T-helper 1 cell (primary cell): ENCODE measurements at regions not wholly inside any gene's neighbourhood (a gene's known extent, or its start where the extent isn't known, plus 50 kb on each side); places are given as distances from the start of the nearest gene placed in this dataset.

Experiments
- DNase-seq, 5 donors: peaks; one replicate each; pipeline ENCODE4 v3.0.0-alpha.2; 2012 to 2020

GRCh38 chr5:88394536-88395175 is 126.0 kb upstream of the TMEM161B start:
- DNase-seq = no peak

DNA sequence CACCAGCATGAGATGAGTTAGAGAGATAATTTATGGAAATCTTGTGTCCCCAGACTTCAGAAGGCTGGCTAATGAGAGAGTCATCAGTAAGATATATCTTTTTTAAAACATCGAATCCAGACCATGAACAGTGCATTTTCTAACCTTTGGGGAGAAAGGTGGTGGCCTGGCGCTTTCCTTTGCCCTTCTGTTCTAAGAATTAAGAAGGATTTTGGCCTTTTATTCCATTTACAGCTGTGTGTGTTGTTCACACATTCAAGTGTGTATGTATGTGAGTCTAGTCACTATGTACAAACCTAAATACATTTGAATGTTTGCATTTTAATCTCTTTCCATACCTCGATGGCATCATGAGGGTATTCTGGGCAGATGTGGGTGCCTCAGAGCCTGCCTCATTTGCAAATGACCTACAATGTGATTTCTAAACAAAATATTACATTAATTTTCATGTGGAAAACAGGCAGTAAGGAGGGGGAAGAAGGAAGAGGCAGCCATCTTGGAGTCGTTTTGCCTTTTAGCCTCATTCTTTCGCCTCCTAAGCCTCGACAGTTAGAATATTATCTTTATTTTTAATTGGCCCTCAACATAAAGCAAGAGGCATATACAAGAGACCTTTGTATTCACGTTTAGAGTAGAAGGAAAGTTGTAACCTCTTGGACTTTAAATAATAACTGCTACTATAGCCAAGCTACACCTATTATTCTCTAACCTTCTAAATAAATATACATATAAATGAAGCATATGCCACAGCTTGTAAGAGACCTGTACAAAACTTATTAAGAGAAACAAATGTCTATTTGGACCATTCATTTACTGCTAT is 125.3 kb upstream of the TMEM161B start:
- DNase-seq = no peak

DNA sequence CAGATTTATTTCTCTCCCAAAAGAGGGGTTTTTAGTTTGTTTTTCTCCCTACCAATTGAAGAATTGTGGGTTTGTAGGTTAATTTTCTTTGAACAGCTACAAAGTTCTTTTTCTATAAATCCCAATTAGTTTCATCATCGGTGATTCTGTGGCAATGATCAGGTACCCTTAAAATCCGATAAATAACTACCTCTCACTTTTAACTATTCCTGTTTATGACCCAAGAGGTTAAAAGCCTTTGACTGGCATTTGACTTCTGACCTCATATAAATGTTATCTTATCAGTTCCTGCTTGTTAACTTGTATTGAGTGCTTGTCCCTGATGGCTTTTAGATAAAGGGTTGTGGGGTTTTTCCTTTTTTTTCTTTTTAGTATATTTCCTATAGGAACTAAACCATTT is 124.4 kb upstream of the TMEM161B start:
- DNase-seq = no peak

DNA sequence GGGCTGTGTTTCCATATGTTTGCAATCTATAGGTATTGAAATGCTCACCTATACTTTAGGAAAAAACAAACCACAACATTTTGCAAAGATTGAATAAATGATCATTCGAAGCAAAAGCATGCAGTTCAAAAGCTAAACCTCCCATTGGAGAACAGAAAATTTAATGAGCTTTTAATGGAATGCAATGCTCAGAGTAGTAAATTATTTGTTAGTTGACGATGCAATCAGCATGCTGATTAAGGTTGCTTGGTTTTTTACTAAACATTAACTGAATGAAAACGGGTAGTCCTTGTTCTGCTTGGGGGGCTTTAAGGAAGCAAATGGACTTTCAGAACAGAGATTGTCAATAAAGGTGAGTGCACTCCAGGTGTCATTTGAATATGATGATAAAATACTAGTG is 123.3 kb upstream of the TMEM161B start:
- DNase-seq = no peak

DNA sequence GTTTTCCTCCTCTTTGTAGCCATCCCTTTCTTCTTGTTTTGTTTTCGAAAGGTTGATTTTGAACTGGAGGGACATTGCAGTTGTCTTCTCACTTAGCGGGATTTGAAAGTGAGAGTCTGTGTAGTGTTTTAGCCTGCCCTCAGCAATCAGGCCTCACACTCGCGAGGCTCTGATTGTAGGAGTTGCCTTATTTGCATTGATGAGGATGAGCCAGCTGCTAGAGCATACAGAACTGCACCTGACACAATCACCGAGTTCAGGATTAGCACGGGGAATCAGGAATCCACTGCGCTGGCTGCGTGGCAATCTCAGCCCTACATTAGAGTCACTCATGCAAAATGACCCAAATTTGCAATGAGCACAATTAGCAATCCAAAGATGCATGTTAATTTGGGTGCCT is 122.5 kb upstream of the TMEM161B start:
- no peak for DNase-seq

GRCh38 chr5:88390481-88390880 is 121.8 kb upstream of the TMEM161B start:
- DNase-seq = no peak

GRCh38 chr5:88390096-88390441 is 121.4 kb upstream of the TMEM161B start:
- no peak for DNase-seq

DNA sequence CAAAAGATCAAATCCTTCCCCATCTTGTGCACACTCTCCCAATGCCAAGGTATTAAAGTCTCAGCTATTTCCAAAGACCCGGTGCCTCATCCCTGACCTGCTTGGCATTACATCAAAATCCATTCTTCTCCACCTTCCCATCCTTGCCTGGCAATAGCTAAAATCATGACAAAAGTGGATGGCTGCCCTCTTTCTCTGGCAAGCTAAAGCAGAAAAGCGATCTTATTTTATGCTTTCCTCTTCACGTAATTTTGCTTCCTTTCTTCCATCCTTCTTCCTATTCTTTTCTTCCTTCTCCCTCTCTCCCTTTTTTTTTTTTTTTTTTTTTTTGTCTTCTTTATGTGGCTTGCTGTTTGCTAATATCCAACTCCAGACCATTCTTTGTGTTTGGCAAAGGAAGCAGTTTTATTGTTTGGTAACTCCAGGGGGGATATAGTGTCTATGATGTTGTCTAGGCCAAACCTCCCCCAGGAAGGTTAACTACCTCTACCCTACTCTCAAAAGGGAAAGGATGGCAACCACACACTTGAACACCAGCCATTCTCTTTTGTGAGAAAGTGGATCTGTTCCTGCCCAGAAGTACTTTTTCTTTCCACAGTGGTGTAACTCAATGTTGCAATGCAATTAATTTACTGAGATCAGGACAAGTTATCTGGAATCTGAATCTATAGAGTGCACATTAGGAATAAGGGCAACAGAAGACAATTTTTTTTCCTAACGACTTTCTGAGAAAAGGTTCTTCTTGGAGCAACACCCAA is 120.9 kb upstream of the TMEM161B start:
- DNase-seq = no peak

DNA sequence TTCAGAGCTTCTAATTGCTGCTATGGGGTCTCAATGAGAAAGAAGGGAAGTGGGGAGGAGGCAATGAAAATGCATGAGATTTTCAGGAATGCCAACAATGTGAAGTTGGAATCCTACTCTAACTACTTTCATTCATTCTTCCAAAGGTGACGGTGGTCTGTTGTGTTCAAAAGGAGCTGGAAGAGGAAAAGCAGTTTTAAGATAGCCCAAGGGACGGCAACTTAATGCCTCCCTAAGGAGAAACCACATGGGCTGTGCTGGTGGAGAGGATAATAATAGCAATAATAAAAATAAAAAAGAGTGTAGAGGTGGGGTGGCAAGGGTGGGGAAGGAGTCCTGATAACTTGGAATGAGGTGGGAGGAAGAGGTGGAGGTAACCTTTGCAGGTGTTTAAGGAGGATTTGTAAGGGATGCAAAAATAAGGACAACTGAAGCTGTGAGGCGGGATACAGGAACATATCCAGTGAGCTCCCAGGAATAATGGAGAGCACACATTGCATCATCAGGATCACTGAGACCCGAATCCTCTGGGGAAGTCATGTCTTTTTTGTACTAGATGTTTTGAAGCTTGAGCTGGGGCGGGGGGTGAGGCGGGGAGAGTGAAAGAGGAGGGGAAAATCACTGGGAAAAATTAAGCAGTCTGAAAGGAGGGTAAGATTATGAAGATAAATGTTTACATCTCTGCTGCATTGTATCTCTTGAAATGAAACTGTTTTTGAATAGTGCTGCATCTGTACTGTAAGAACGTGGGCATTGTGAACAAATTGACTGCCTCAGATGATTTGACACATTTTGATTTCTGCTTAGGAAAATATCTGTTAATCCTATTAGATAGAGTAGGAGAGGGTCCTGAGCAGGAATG is 120.1 kb upstream of the TMEM161B start:
- DNase-seq = no peak

- no peak for DNase-seq
These were observed 116.2 kb upstream of the TMEM161B start for GRCh38 chr5:88384886-88385285.

- no peak for DNase-seq
These were observed 111.7 kb upstream of the TMEM161B start for GRCh38 chr5:88380332-88380731.

DNA sequence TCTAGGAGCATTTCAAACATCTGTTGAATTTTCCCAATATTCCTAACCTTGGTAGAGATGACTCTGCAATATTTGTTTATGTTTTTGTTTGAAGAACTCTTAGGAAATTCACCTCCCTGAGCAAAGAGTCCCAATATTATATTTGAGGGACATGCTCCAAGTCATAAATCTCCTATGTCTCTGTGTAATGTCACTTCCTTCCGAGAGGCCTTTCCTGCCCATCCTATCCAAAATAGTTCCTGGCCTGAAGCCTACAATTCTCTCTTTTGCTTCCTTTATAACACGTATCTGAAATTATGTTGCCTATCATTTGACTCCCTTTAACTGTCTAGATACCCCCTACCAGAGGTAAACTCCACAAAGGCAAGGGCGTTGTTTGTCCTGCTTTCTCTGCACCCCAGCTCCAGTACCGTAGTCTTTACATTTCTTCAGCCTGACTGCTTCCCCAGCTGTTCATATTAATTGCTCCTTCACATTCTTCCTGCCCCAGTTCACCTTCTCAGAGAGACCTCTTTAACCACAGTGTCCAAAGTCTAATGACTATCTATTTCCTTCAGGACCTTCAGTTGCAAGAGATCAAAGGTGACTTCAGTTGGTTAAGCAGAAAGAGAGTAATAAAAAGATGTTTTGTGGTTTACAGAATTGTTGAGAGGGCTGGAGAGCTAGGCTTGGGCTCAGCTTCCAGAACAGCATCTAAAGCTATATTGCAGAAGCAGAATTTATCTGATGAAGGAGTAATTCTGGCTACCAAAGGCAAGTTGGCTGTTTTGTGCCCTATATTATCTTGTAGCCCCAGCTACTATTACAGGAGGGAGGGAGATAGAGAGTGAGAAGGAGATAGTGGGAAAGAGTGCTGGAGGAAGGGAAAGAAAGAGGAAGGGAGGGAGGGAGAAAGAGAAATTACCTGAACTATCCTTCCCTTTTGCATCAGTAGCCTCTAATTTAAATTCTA is 109.3 kb upstream of the TMEM161B start:
- DNase-seq = no peak

DNA sequence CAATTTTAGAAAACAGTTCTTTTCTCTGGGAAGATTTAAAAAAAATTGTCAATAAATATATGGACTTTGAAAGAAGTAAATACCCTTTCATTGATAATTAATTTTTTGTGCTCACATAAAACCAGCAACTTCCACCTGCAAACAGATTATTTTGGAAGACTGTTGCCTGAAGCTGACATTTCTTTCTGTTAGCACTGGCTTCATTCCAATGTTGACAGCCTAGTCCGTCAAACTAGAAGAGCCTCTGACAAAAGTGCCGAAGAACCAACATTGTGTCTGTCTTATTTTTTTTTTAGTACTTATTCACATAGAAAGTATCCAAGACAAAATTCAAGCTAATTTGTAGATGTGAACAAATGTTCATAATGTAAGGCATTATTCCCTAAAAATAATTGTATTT is 108.6 kb upstream of the TMEM161B start:
- DNase-seq = no peak

- no peak for DNase-seq
These were observed 108.1 kb upstream of the TMEM161B start for GRCh38 chr5:88376728-88377127.

GRCh38 chr5:88374391-88374790 is 105.7 kb upstream of the TMEM161B start:
- DNase-seq = no peak

DNA sequence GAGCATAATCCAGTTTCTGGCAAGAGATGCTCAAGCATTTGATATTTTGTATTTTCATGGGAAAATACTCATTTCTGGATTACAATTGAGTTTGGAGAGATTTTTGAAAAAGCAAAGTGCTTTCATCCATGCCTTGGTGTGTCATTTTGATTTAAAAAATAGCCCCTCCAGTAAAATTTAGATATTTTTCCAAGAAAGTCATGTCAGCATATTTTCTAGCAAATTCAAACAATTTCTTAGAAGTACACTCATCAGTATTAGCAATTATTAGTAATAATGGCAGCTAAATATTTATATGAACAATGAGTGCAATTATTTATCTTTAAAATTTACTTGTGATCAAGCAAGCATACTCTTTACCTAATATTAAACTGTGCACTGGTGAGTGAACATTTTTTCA is 102.2 kb upstream of the TMEM161B start:
- DNase-seq = no peak

DNA sequence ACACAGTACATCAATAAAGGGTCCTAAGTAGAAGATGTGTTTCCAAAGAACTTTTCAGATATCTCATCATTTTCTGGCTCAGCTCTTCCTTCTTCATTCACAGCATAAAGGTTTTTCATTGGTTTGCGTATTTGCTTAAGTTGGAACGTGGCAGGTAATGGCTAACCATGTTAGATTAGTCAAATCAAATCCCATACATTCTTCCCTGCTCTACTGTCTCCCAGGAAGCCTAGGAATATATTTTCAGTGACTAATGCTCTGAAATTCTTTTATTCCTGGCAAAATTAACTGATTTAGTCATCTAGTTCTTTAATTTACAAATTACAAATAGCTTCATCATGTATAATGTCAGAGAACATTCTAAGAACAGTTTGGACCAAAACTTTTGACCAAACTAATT is 99.6 kb upstream of the TMEM161B start:
- no peak for DNase-seq

DNA sequence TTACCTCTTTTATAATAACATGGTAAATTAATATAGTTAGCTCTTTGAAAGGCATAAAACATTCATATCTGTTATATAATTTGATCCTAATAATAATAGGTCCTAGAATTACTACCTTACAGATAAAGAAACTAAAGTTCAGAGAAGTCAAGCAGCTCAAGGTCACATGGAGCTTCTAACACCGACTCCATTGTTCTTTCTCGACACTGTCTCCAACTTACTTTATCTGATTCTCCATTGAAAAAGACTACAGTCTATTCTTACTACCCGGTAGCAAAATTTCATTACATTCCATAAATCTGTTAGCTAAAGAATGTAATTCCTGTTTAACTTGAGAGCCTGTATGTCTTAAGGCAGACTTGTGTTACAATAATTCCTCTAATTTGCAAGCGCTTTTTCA is 96.3 kb upstream of the TMEM161B start:
- no peak for DNase-seq

- no peak for DNase-seq
These were observed 86.9 kb upstream of the TMEM161B start for GRCh38 chr5:88355490-88356050.

GRCh38 chr5:88325868-88326267 is 57.2 kb upstream of the TMEM161B start:
- DNase-seq = no peak

GRCh38 chr5:88322785-88323184 is 54.1 kb upstream of the TMEM161B start:
- no peak for DNase-seq
